PC-3 (cell line): ENCODE measurements at regions not wholly inside any gene's neighbourhood (a gene's known extent, or its start where the extent isn't known, plus 50 kb on each side); places are given as distances from the start of the nearest gene placed in this dataset.

Experiments used
- ATAC-seq: fragments of 200-7000 bp; cut with Tn5 transposase; 2 replicates; pipeline ENCODE4 v1.9.1; 2020; ENCODE audit warnings: mild to moderate bottlenecking, moderate library complexity
- BruUV-seq: library from RNA; stranded (reverse); fragments of 400-500 nt; replicated peaks from 2 replicates; lab custom pipeline; 2021; lab: Mats Ljungman, UMichigan
- CTCF ChIA-PET: fragments of 300-600 bp; sonication (Branson Sonifier 250); formaldehyde crosslinking; loops from one replicate; lab custom pipeline; 2022; ENCODE audit warnings: antibody characterized with exemption; lab: Charles Lee
- POLR2A ChIA-PET: fragments of 300-600 bp; sonication (Branson Sonifier 250); formaldehyde crosslinking; loops from one replicate; lab custom pipeline; 2022; ENCODE audit warnings: antibody characterized with exemption; ENCODE audit not compliant: unreplicated experiment; lab: Charles Lee
- DNase-seq: peaks from one replicate; pipeline ENCODE4 v3.0.0-alpha.2; 2015
- H2AFZ ChIP-seq: fragments of 300-600 bp; sonication (generic); 2 replicates; pipeline ENCODE4 v1.6.0; 2016; ENCODE audit warnings: antibody characterized with exemption, low read length
- H3F3A ChIP-seq: fragments of 300-600 bp; sonication (generic); one replicate; pipeline ENCODE4 v1.6.0; 2017; ENCODE audit warnings: antibody characterized with exemption, low read length, control low read depth, mild to moderate bottlenecking; ENCODE audit not compliant: unreplicated experiment
- H3K27ac ChIP-seq: fragments of 300-600 bp; sonication (generic); 2 replicates; pipeline ENCODE4 v1.5.1; 2016; ENCODE audit warnings: mild to moderate bottlenecking, low read length
- H3K27me3 ChIP-seq: fragments of 300-600 bp; sonication (generic); 2 replicates; pipeline ENCODE4 v1.6.1; 2016; ENCODE audit warnings: low read length, mixed read lengths
- H3K36me3 ChIP-seq: fragments of 300-600 bp; sonication (generic); 2 replicates; pipeline ENCODE4 v1.6.1; 2016; ENCODE audit warnings: low read depth, mixed run types, low read length, mixed read lengths
- H3K4me1 ChIP-seq: fragments of 300-600 bp; sonication (generic); 2 replicates; pipeline ENCODE4 v1.5.1; 2016; ENCODE audit warnings: low read length; ENCODE audit not compliant: insufficient read depth
- H3K4me2 ChIP-seq: fragments of 300-600 bp; sonication (generic); 2 replicates; pipeline ENCODE4 v1.6.0; 2016; ENCODE audit warnings: low read length
- H3K4me3 ChIP-seq: fragments of 300-600 bp; sonication (generic); 2 replicates; pipeline ENCODE4 v1.5.1; 2016; ENCODE audit warnings: mild to moderate bottlenecking, low read length, mixed read lengths
- H3K79me2 ChIP-seq: fragments of 300-600 bp; sonication (generic); 2 replicates; pipeline ENCODE4 v1.6.1; 2017; ENCODE audit warnings: low read length, mixed read lengths
- H3K9ac ChIP-seq: fragments of 300-600 bp; sonication (generic); 2 replicates; pipeline ENCODE4 v1.6.0; 2016; ENCODE audit warnings: mild to moderate bottlenecking, low read length
- H3K9me2 ChIP-seq: fragments of 300-600 bp; sonication (generic); replicated peaks from 2 replicates; pipeline ENCODE4 v1.6.1; 2016; ENCODE audit warnings: mixed run types, low read length, mixed read lengths
- H3K9me3 ChIP-seq: fragments of 300-600 bp; sonication (generic); 2 replicates; pipeline ENCODE4 v1.6.1; 2016; ENCODE audit warnings: low read length, mixed read lengths
- H4K20me1 ChIP-seq: fragments of 300-600 bp; sonication (generic); 2 replicates; pipeline ENCODE4 v1.6.1; 2016; ENCODE audit warnings: low read length, mixed read lengths
- EZH2 ChIP-seq: fragments of 300-600 bp; sonication (generic); IDR thresholded peaks from one replicate; pipeline ENCODE4 v1.6.1; 2017; ENCODE audit warnings: antibody characterized with exemption, mild to moderate bottlenecking, low read length; ENCODE audit not compliant: unreplicated experiment
- EZH2phosphoT487 ChIP-seq: fragments of 300-600 bp; sonication (generic); IDR thresholded peaks from 2 replicates; pipeline ENCODE4 v1.6.1; 2018; ENCODE audit warnings: mild to moderate bottlenecking, antibody characterized with exemption, low read length, borderline replicate concordance
- intact Hi-C: fragments of 100-400 bp; cut with micrococcal nuclease; formaldehyde crosslinking; loops from 2 replicates; pipeline ENCODE4 v1.9.0; 2023
- TF ChIP-seq, protein P1 (sequence below): fragments of 300-600 bp; sonication (generic); conservative IDR thresholded peaks from 2 replicates; pipeline ENCODE4 v1.5.1; 2017; ENCODE audit warnings: antibody characterized with exemption, low read depth, mild to moderate bottlenecking, low read length

DNA sequence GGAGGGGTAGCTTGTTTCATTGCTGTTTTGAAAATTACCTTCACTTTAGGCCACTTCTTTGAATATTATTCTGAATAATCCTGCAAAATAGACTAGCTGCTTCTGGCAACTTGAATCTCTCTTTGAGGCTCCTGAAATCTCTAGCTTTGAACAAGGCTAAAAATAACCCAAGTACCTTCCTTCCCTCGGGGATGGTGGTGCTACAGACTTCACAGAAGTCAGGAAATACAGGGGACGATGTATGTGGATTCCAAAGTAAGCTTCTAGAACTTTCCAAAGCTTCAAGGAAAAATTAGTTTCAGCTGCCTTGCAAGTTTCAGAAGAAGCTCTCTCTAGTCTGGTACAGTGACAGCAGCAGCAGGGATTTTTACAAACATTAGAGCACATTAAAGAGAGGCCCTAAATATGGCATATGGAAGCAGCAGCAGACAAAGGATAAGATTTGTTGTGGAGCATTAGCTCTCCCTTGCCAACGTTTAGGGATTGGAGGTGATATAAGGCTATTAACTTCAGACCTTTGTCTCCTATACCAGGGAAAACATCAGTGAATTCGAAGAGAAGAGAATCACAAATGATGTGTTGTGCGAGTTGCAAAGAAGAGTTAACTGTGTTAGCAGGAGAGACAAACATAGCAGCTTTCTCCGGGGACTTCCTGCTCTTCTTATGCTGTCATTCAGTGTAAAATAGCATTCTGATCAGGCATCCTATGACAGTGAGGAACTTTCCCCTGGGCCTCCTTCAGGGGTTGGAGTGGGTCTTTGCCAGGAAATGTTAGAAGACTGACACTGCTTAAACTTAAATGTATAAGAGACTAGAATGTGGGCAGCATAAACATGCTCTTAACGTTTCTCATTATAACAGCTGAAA is 783.0 kb upstream of the ARPP21 start:
- H3K79me2 ChIP-seq: no peaks in the 10 kb centered on the region
- ATAC-seq (no peak), DNase-seq (no peak)
- no peak overlapping the region for H3K27ac ChIP-seq
- H3K36me3 ChIP-seq: no peaks in the 10 kb centered on the region
- ChIA-PET CTCF (no interaction called here), POLR2A (no interaction called here)
- peaks cover 10% of the 10 kb centered on the region; the same call in 1 of the 2 replicates for H3K9me3 ChIP-seq
- no TSS peak for BruUV-seq
- H4K20me1 ChIP-seq: no peaks in the 10 kb centered on the region
- H3K4me2 ChIP-seq: no peak overlapping the region
- no peaks in the 10 kb centered on the region for H3F3A ChIP-seq
- intact Hi-C loops: no loop called here
- H3K9me2 ChIP-seq: no peaks in the 10 kb centered on the region
- H3K9ac ChIP-seq: no peak overlapping the region
- no peak overlapping the region for H2AFZ ChIP-seq
- no peak overlapping the region for H3K4me3 ChIP-seq
- TF ChIP-seq, protein P1, sequence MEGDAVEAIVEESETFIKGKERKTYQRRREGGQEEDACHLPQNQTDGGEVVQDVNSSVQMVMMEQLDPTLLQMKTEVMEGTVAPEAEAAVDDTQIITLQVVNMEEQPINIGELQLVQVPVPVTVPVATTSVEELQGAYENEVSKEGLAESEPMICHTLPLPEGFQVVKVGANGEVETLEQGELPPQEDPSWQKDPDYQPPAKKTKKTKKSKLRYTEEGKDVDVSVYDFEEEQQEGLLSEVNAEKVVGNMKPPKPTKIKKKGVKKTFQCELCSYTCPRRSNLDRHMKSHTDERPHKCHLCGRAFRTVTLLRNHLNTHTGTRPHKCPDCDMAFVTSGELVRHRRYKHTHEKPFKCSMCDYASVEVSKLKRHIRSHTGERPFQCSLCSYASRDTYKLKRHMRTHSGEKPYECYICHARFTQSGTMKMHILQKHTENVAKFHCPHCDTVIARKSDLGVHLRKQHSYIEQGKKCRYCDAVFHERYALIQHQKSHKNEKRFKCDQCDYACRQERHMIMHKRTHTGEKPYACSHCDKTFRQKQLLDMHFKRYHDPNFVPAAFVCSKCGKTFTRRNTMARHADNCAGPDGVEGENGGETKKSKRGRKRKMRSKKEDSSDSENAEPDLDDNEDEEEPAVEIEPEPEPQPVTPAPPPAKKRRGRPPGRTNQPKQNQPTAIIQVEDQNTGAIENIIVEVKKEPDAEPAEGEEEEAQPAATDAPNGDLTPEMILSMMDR: no peak
- no peak for TF ChIP-seq EZH2phosphoT487
- H3K27me3 ChIP-seq: no peaks in the 10 kb centered on the region
- no peaks in the 10 kb centered on the region for H3K4me1 ChIP-seq

DNA sequence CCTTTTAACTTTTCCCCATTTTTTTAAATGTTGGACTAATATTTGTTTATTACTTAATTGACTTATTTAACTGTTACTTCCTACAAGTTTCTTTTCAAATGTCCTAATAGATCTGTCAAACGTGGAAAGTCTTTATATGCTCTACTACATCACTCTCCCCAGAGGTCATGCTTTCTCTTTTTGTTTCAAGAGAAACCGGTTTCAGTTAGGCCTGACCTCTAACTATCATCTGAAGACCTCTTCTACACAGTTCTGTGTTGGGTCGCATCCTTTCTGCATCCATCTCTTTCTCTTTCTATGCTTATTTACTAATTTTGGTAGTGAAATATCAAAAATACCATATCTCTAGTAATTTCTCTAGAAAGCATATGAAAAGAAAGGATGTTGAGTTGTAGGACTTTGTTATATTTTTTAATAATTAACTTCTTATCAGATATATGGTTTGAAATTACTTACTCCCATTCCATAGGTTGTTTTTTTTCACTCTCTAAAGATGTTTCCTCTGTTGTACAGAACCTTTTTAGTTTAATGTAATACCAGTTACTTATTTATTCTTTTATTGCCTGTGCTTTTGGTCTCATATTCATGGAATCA is 781.2 kb upstream of the ARPP21 start:
- DNase-seq (no peak), ATAC-seq (no peak)
- Histone ChIP-seq H3F3A (no peaks in the 10 kb centered on the region), H3K79me2 (no peaks in the 10 kb centered on the region), H3K4me2 (no peak overlapping the region), H3K9me2 (no peaks in the 10 kb centered on the region), H3K27me3 (no peaks in the 10 kb centered on the region), H2AFZ (no peak overlapping the region), H3K27ac (no peak overlapping the region), H3K4me3 (no peak overlapping the region), H3K9ac (no peak overlapping the region), H3K4me1 (no peaks in the 10 kb centered on the region), H3K36me3 (no peaks in the 10 kb centered on the region), H3K9me3 (peaks cover 10% of the 10 kb centered on the region; the same call in 1 of the 2 replicates), H4K20me1 (no peaks in the 10 kb centered on the region)
- POLR2A ChIA-PET: no interaction called here
- CTCF ChIA-PET: no interaction called here
- intact Hi-C loops: no loop called here
- no TSS peak for BruUV-seq
- TF ChIP-seq EZH2: no peak

DNA sequence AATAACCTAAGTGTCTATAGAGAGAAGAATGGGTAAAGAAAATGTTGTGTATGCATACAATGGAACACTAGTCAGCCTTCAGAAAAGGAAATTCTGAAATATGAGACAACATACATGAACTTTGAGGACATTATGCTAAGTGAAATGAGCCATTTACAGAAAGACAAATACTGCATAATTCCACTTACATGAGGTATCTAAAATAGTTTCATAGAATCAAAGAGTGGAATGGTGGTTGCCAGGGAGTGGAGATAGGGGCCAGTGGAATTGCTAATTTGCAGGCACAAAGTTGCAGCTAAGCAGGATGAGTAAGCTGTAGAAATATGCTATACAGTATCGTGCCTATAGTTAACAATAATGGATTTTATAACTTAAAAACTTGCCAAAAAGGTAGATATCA is 779.6 kb upstream of the ARPP21 start:
- no peak overlapping the region for H3K4me3 ChIP-seq
- H3K79me2 ChIP-seq: no peaks in the 10 kb centered on the region
- ATAC-seq (no peak), DNase-seq (no peak)
- POLR2A ChIA-PET: no interaction called here
- intact Hi-C loops: no loop called here
- no TSS peak for BruUV-seq
- no peaks in the 10 kb centered on the region for H4K20me1 ChIP-seq
- H3K9ac ChIP-seq: no peak overlapping the region
- H3K4me2 ChIP-seq: no peak overlapping the region
- H3K27me3 ChIP-seq: no peaks in the 10 kb centered on the region
- H2AFZ ChIP-seq: no peak overlapping the region
- H3K9me2 ChIP-seq: no peaks in the 10 kb centered on the region
- H3K9me3 ChIP-seq: peaks cover 16% of the 10 kb centered on the region; the same call in 1 of the 2 replicates
- no peak overlapping the region for H3K27ac ChIP-seq
- no peaks in the 10 kb centered on the region for H3K36me3 ChIP-seq
- no peaks in the 10 kb centered on the region for H3F3A ChIP-seq
- H3K4me1 ChIP-seq: no peaks in the 10 kb centered on the region
- CTCF ChIA-PET: no interaction called here
- TF ChIP-seq EZH2: no peak
- TF ChIP-seq EZH2phosphoT487: no peak
- TF ChIP-seq, protein P1: no peak
